ENCODE measurements at regions not wholly inside any gene's neighbourhood (a gene's known extent, or its start where the extent isn't known, plus 50 kb on each side); places are given as distances from the start of the nearest gene placed in this dataset.

GRCh38 chr10:80755893-80756292 is 218.2 kb downstream of the SH2D4B start:
- TF ChIP-seq, protein P1, sequence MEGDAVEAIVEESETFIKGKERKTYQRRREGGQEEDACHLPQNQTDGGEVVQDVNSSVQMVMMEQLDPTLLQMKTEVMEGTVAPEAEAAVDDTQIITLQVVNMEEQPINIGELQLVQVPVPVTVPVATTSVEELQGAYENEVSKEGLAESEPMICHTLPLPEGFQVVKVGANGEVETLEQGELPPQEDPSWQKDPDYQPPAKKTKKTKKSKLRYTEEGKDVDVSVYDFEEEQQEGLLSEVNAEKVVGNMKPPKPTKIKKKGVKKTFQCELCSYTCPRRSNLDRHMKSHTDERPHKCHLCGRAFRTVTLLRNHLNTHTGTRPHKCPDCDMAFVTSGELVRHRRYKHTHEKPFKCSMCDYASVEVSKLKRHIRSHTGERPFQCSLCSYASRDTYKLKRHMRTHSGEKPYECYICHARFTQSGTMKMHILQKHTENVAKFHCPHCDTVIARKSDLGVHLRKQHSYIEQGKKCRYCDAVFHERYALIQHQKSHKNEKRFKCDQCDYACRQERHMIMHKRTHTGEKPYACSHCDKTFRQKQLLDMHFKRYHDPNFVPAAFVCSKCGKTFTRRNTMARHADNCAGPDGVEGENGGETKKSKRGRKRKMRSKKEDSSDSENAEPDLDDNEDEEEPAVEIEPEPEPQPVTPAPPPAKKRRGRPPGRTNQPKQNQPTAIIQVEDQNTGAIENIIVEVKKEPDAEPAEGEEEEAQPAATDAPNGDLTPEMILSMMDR (IDR thresholded peaks at IDR 0.05) = no peak
- no peak for TF ChIP-seq EZH2 (IDR thresholded peaks at IDR 0.05; ENCODE audit: borderline replicate concordance, insufficient read depth, low read depth, low read length, poor library complexity, severe bottlenecking)

Measured in B cell (primary cell).